ENCODE measurements at regions not wholly inside any gene's neighbourhood (a gene's known extent, or its start where the extent isn't known, plus 50 kb on each side); places are given as distances from the start of the nearest gene placed in this dataset.

GRCh38 chr5:125555591-125555990 lies 809.2 kb upstream of the ZNF608 start:
- intact Hi-C loops (cut with micrococcal nuclease; ENCODE audit: unreplicated experiment) = loop anchor here (5.0 kb wide), 1 partner anchor 143 kb away; no protein-coding TSS in a partner anchor
- BruUV-seq (replicated peaks) = no TSS peak
- CTCF ChIA-PET = no interaction called here
- H3K9me3 Mint-ChIP-seq (ENCODE audit: low read depth, unreplicated experiment) = no peaks in the 10 kb centered on the region
- H3K27me3 Mint-ChIP-seq (ENCODE audit: unreplicated experiment) = no peaks in the 10 kb centered on the region
- no peak overlapping the region for H3K4me3 Mint-ChIP-seq (ENCODE audit: low read depth, unreplicated experiment)
- DNase-seq = no peak
- peaks cover 23% of the 10 kb centered on the region for H3K4me1 Mint-ChIP-seq (ENCODE audit: low read depth, unreplicated experiment)
- TF ChIP-seq CTCF (IDR thresholded peaks at IDR 0.05; ENCODE audit: unreplicated experiment) = no peak
- no peaks in the 10 kb centered on the region for H3K36me3 Mint-ChIP-seq (ENCODE audit: insufficient read depth, unreplicated experiment)
- H3K27ac Mint-ChIP-seq (ENCODE audit: unreplicated experiment) = no peak overlapping the region

GRCh38 chr5:125558016-125558415 lies 811.6 kb upstream of the ZNF608 start:
- intact Hi-C loops (cut with micrococcal nuclease; ENCODE audit: unreplicated experiment) = loop anchor here (2.0 to 5.0 kb wide), 2 partner anchors 73 to 146 kb away; no protein-coding TSS in a partner anchor
- Mint-ChIP-seq H3K4me3 (ENCODE audit: low read depth, unreplicated experiment) (no peak overlapping the region), H3K4me1 (ENCODE audit: low read depth, unreplicated experiment) (peaks cover 29% of the 10 kb centered on the region), H3K27me3 (ENCODE audit: unreplicated experiment) (no peaks in the 10 kb centered on the region), H3K9me3 (ENCODE audit: low read depth, unreplicated experiment) (no peaks in the 10 kb centered on the region), H3K36me3 (ENCODE audit: insufficient read depth, unreplicated experiment) (no peaks in the 10 kb centered on the region), H3K27ac (ENCODE audit: unreplicated experiment) (no peak overlapping the region)
- DNase-seq = no peak
- BruUV-seq (replicated peaks) = no TSS peak
- no peak for TF ChIP-seq CTCF (IDR thresholded peaks at IDR 0.05; ENCODE audit: unreplicated experiment)
- CTCF ChIA-PET = no interaction called here

- H3K27ac Mint-ChIP-seq (ENCODE audit: unreplicated experiment) = no peak overlapping the region
- H3K4me3 Mint-ChIP-seq (ENCODE audit: low read depth, unreplicated experiment) = no peak overlapping the region
- CTCF ChIA-PET = interaction anchor here (1.1 kb wide), 1 partner anchor 17 kb away, joined by 4 read pairs; no protein-coding TSS in a partner anchor
- no peaks in the 10 kb centered on the region for H3K27me3 Mint-ChIP-seq (ENCODE audit: unreplicated experiment)
- no peak for TF ChIP-seq CTCF (IDR thresholded peaks at IDR 0.05; ENCODE audit: unreplicated experiment)
- no TSS peak for BruUV-seq (replicated peaks)
- H3K9me3 Mint-ChIP-seq (ENCODE audit: low read depth, unreplicated experiment) = no peaks in the 10 kb centered on the region
- H3K4me1 Mint-ChIP-seq (ENCODE audit: low read depth, unreplicated experiment) = peaks cover 29% of the 10 kb centered on the region
- DNase-seq = no peak
- no peaks in the 10 kb centered on the region for H3K36me3 Mint-ChIP-seq (ENCODE audit: insufficient read depth, unreplicated experiment)
- intact Hi-C loops (cut with micrococcal nuclease; ENCODE audit: unreplicated experiment) = loop anchor here (2.0 to 5.0 kb wide), 2 partner anchors 74 to 146 kb away; no protein-coding TSS in a partner anchor
These were observed 812.0 kb upstream of the ZNF608 start for GRCh38 chr5:125558466-125558865.

- CTCF ChIA-PET = interaction anchor here (1.1 kb wide), 1 partner anchor 16 kb away, joined by 4 read pairs; no protein-coding TSS in a partner anchor
- Mint-ChIP-seq H3K9me3 (ENCODE audit: low read depth, unreplicated experiment) (no peaks in the 10 kb centered on the region), H3K27me3 (ENCODE audit: unreplicated experiment) (no peaks in the 10 kb centered on the region), H3K36me3 (ENCODE audit: insufficient read depth, unreplicated experiment) (no peaks in the 10 kb centered on the region), H3K27ac (ENCODE audit: unreplicated experiment) (no peak overlapping the region), H3K4me1 (ENCODE audit: low read depth, unreplicated experiment) (peaks cover 29% of the 10 kb centered on the region), H3K4me3 (ENCODE audit: low read depth, unreplicated experiment) (no peak overlapping the region)
- no peak for TF ChIP-seq CTCF (IDR thresholded peaks at IDR 0.05; ENCODE audit: unreplicated experiment)
- BruUV-seq (replicated peaks) = no TSS peak
- intact Hi-C loops (cut with micrococcal nuclease; ENCODE audit: unreplicated experiment) = loop anchor here (2.0 to 5.0 kb wide), 2 partner anchors 74 to 147 kb away; no protein-coding TSS in a partner anchor
- DNase-seq = peak; percentile 44
These were observed 812.9 kb upstream of the ZNF608 start for GRCh38 chr5:125559296-125559695.
